ENCODE measurements at regions not wholly inside any gene's neighbourhood (a gene's known extent, or its start where the extent isn't known, plus 50 kb on each side); places are given as distances from the start of the nearest gene placed in this dataset.
"Not testable (repeated sequence)": the region's sequence is repeated elsewhere in the genome, so short reads cannot be mapped to it uniquely, and the experiment has no call there.

- DNase-seq (ENCODE audit: low read depth, low spot score) = no peak
Observed at GRCh38 chr12:114501474-114501807, 95.5 kb upstream of the TBX5 start.

DNA sequence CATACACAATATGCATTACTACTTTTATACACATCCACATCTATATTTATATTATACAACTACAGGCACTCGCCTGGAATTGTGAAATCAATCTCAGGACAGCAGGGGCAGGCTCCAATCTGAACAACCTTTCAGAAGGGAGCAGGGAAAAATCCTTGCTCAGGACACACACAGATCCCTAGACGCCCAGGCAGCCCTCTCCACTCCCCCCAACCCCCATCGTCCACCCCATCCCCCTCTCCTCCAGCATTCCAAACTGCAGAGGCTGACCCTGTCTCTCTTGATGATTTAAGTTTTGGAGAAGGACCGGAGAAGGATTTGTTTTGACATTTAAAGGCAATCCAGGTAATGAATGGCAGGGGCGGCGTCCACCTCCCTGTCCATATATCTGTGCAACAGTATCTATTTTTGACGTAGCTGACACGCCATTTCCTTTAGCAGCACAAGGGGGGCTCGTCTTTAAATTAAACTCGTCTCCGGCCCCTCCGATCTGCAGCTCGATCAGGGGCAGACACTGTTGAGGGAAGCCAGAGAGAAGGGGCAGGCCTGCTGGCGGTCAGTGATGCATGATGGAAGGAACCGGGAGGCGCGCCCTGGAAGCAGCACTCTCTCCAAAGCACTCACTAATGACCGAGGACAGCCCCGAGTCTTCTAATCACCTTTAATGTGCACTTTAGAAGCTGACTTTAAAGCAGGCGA is 95.0 kb upstream of the TBX5 start:
- DNase-seq (ENCODE audit: low read depth, low spot score) = no peak

GRCh38 chr12:114500131-114500530 is 94.2 kb upstream of the TBX5 start:
- DNase-seq (ENCODE audit: low read depth, low spot score) = no peak

- DNase-seq (ENCODE audit: low read depth, low spot score) = no peak
Observed at GRCh38 chr12:114499338-114499737, 93.4 kb upstream of the TBX5 start.

DNA sequence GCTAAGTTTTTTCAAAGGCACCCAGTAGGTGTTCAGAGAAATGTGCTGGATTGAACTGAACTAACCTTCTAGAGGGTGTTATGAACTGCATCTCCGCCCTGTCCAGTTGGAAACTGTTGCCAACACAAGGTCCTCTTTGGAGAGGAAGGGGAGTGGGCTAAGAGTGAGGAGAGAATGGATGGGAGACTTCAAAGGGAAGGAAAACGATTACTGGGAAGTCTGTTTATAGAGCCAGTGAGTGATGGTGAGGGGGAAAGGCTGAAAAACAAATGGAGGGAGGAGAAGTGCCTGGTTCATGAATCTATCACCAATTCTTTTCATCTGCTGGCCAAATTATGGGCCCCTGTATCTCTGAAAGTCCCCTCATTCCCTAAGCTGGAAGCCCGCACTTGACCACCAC is 86.0 kb upstream of the TBX5 start:
- no peak for DNase-seq (ENCODE audit: low read depth, low spot score)

DNA sequence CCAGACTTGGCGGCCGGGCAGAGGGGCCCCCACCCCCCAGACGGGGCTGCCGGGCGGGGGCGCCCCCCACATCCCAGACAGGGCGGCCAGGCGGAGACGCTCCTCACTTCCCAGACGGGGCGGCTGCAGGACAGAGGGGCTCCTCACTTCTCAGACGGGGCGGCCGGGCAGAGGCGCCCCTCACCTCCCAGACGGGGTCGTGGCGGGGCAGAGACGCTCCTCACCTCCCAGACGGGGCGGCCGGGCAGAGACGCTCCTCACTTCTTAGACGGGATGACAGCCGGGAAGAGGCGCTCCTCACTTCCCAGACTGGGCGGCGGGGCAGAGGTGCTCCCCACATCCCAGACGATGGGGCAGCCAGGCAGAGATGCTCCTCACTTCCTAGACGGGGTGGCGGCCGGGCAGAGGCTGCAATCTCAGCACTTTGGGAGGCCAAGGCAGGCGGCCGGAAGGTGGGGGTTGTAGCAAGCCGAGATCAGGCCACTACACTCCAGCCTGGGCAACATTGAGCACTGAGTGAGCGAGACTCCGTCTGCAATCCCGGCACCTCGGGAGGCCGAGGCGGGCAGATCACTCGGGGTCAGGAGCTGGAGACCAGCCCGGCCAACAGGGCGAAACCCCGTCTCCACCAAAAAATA is 79.0 kb upstream of the TBX5 start:
- DNase-seq (ENCODE audit: low read depth, low spot score) = not testable (repeated sequence)

GRCh38 chr12:114483996-114484395 is 78.1 kb upstream of the TBX5 start:
- DNase-seq (ENCODE audit: low read depth, low spot score) = no peak

GRCh38 chr12:114481200-114481535 is 75.2 kb upstream of the TBX5 start:
- DNase-seq (ENCODE audit: low read depth, low spot score) = no peak

GRCh38 chr12:114480337-114481199 is 74.6 kb upstream of the TBX5 start:
- no peak for DNase-seq (ENCODE audit: low read depth, low spot score)

GRCh38 chr12:114479831-114480230 is 73.9 kb upstream of the TBX5 start:
- DNase-seq (ENCODE audit: low read depth, low spot score) = no peak

- DNase-seq (ENCODE audit: low read depth, low spot score) = no peak
Observed at GRCh38 chr12:114478865-114479264, 72.9 kb upstream of the TBX5 start.

DNA sequence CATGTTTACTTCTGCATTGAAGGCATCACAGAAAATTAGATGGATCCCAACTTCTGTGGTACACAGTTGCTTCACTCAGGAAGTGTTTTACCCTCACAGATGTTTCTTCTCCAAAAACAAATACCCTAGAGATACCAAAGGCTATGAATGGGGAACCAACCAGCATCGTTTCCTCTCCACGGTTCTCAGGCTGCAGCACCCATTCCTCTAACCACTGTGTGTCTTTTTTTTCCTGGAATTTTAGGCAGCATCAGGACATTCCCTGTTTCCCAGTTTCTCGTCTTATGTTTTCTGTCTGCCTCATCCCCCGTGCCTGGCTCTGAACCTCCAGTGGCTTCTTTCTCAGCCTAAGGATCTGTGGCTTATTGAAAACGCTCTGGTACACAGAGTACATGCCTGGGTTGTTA is 72.0 kb upstream of the TBX5 start:
- no peak for DNase-seq (ENCODE audit: low read depth, low spot score)

DNA sequence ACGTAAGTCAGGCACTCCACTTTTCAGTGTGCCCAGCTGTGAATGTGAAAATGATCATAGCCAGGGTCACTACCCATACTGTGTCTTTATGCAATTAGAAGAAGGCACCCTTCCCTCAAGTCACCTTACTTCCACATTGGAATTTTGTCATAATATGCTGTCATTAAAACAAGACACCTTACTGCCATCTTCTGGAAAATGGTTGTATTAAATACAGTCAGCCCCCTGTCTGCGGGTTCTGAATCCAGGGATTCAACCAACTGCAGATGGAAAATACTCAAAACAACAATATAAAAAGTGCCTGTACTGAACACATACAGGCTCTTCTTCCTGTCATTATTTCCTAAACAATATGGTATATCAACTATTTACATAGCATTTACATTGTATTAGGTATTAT is 70.2 kb upstream of the TBX5 start:
- no peak for DNase-seq (ENCODE audit: low read depth, low spot score)

DNA sequence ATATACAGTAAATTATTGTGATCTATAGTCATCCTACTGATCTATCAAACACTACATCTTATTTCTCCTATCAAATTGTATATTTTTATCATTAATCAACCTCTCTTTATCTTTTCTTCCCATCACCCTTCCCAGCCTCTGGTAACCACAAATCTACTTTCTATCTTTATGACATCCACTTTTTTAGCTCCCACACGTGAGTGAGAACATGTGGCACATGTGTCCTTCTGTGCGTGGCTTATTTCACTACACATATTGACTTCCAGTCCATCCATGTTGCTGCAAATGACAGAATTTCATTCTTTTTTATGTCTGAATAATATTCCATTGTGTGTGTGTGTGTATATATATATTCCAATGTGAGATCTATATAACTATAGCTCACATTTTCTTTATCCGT is 67.8 kb upstream of the TBX5 start:
- DNase-seq (ENCODE audit: low read depth, low spot score) = no peak

GRCh38 chr12:114473018-114473417 is 67.1 kb upstream of the TBX5 start:
- no peak for DNase-seq (ENCODE audit: low read depth, low spot score)

DNA sequence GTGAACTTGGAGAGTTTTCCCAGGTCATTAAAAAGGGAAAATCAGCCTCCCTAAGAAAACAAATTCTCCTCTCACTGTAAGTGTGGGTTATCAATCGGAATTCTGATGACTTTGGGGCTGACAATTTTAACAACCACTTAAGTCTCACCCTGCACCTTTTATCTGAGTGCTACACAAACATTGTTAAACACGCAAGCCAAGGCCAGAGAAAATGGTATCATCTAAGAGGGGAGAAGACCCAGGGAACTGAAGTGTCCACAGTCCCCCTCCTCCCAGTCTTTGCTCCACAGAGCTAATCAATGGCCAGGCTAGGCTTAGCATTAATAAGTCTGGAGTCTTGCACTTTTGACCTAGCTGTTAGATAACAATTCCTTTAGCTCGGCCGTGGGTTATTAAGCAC is 51.7 kb upstream of the TBX5 start:
- DNase-seq (ENCODE audit: low read depth, low spot score) = no peak

Data from activated naive CD8-positive, alpha-beta T cell treated with anti-CD3 and anti-CD28 coated beads, Interleukin-2, amount 50 U/mL, for 16 hours (primary cell).